ENCODE measurements at regions not wholly inside any gene's neighbourhood (a gene's known extent, or its start where the extent isn't known, plus 50 kb on each side); places are given as distances from the start of the nearest gene placed in this dataset.
"Not testable (repeated sequence)": the region's sequence is repeated elsewhere in the genome, so short reads cannot be mapped to it uniquely, and the experiment has no call there.

GRCh38 chr6:144633886-144634285 is 348.8 kb downstream of the UTRN start:
- DNase-seq = no peak
- Histone ChIP-seq H3K4me1 (ENCODE audit: control insufficient read depth, insufficient read depth, low read length, poor library complexity, severe bottlenecking) (no peaks in the 10 kb centered on the region), H3K9me3 (ENCODE audit: control insufficient read depth, low read length) (no peaks in the 10 kb centered on the region), H3K27me3 (replicated peaks; ENCODE audit: control insufficient read depth, insufficient read depth, low read length, poor library complexity, severe bottlenecking) (no peaks in the 10 kb centered on the region), H3K4me3 (ENCODE audit: insufficient read depth, low read depth, low read length, poor library complexity, severe bottlenecking) (no peak overlapping the region), H3K36me3 (ENCODE audit: control insufficient read depth, insufficient read depth, low read length) (no peaks in the 10 kb centered on the region), H3K27ac (ENCODE audit: insufficient read depth, low read length, poor library complexity, severe bottlenecking) (no peak overlapping the region)

DNA sequence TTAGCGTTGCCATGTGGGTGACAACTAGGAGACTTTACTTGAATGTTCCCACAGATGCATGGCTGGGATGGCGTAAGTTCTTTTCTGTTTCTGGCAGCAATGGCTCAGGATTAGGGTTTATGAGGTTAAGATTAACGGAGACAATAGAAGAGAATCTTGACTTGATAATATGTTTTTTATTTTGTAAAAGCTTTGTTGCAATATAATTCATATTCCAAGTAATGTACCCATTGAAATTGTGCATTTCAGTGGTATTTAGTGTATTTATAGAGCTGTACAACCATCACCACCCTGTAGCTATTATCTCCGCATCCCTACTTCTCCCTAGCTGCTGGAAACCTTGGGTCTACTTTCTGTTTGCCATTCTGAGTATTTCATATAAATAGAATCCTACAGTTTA is 349.2 kb downstream of the UTRN start:
- H3K27me3 ChIP-seq (replicated peaks; ENCODE audit: control insufficient read depth, insufficient read depth, low read length, poor library complexity, severe bottlenecking) = no peaks in the 10 kb centered on the region

DNA sequence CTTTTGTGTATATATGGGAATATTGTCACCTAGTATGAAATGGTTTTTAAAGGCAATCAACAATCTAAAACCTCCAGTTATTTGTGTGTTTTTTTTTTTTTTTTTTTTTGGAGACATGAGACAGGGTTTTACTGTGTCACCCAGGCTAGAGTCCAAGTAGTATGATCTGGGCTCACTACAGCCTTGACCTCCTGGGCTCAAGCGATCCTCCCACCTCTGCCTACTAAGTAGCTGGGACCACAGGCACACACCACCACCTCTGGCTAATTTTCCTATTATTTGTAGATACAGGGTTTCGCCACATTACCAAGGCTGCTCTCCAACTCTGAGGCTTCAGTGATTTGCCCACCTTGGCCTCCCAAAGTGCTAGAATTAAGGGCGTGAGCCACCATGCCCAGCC is 349.9 kb downstream of the UTRN start:
- no peak for DNase-seq
- no peaks in the 10 kb centered on the region for H3K9me3 ChIP-seq (ENCODE audit: control insufficient read depth, low read length)
- no peaks in the 10 kb centered on the region for H3K4me1 ChIP-seq (ENCODE audit: control insufficient read depth, insufficient read depth, low read length, poor library complexity, severe bottlenecking)
- H3K27me3 ChIP-seq (replicated peaks; ENCODE audit: control insufficient read depth, insufficient read depth, low read length, poor library complexity, severe bottlenecking) = no peaks in the 10 kb centered on the region
- H3K36me3 ChIP-seq (ENCODE audit: control insufficient read depth, insufficient read depth, low read length) = no peaks in the 10 kb centered on the region
- H3K4me3 ChIP-seq (ENCODE audit: insufficient read depth, low read depth, low read length, poor library complexity, severe bottlenecking) = no peak overlapping the region
- no peak overlapping the region for H3K27ac ChIP-seq (ENCODE audit: insufficient read depth, low read length, poor library complexity, severe bottlenecking)

More for the DNA sequence above, 349.2 kb downstream of the UTRN start:
- Histone ChIP-seq H3K4me1 (ENCODE audit: control insufficient read depth, insufficient read depth, low read length, poor library complexity, severe bottlenecking) (no peaks in the 10 kb centered on the region), H3K9me3 (ENCODE audit: control insufficient read depth, low read length) (no peaks in the 10 kb centered on the region), H3K4me3 (ENCODE audit: insufficient read depth, low read depth, low read length, poor library complexity, severe bottlenecking) (no peak overlapping the region), H3K27ac (ENCODE audit: insufficient read depth, low read length, poor library complexity, severe bottlenecking) (no peak overlapping the region), H3K36me3 (ENCODE audit: control insufficient read depth, insufficient read depth, low read length) (no peaks in the 10 kb centered on the region)
- no peak for DNase-seq

- DNase-seq; H3K27ac ChIP-seq (ENCODE audit: insufficient read depth, low read length, poor library complexity, severe bottlenecking); H3K4me1 ChIP-seq (ENCODE audit: control insufficient read depth, insufficient read depth, low read length, poor library complexity, severe bottlenecking): not testable (repeated sequence)
Observed at GRCh38 chr6:144636025-144636424, 350.9 kb downstream of the UTRN start.

DNA sequence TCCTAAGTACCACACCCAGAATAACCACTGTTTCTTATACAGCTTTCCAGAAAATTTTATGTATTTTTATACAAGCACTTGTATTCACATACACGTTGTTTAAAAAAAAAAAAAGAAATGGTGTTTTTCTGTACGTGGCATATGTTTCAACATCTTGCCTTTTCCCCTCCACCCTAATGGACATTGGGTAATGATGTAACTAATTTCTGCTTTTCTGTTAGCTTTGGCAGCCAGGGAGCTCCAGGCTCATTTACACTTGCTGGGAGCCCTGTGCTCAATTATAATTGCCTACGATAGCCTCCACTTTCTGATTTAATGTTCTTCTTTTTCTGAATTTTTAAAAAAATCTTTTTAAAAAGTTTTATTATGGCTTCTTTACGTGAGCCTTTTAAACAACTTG is 352.4 kb downstream of the UTRN start:
- Histone ChIP-seq H3K4me1 (ENCODE audit: control insufficient read depth, insufficient read depth, low read length, poor library complexity, severe bottlenecking) (no peaks in the 10 kb centered on the region), H3K9me3 (ENCODE audit: control insufficient read depth, low read length) (no peaks in the 10 kb centered on the region), H3K36me3 (ENCODE audit: control insufficient read depth, insufficient read depth, low read length) (no peaks in the 10 kb centered on the region), H3K4me3 (ENCODE audit: insufficient read depth, low read depth, low read length, poor library complexity, severe bottlenecking) (no peak overlapping the region), H3K27me3 (replicated peaks; ENCODE audit: control insufficient read depth, insufficient read depth, low read length, poor library complexity, severe bottlenecking) (no peaks in the 10 kb centered on the region), H3K27ac (ENCODE audit: insufficient read depth, low read length, poor library complexity, severe bottlenecking) (no peak overlapping the region)
- no peak for DNase-seq

More at GRCh38 chr6:144636025-144636424, 350.9 kb downstream of the UTRN start:
- H3K9me3 ChIP-seq (ENCODE audit: control insufficient read depth, low read length); H3K4me3 ChIP-seq (ENCODE audit: insufficient read depth, low read depth, low read length, poor library complexity, severe bottlenecking); H3K27me3 ChIP-seq (replicated peaks; ENCODE audit: control insufficient read depth, insufficient read depth, low read length, poor library complexity, severe bottlenecking); H3K36me3 ChIP-seq (ENCODE audit: control insufficient read depth, insufficient read depth, low read length): not testable (repeated sequence)

GRCh38 chr6:144639654-144640053 is 354.5 kb downstream of the UTRN start:
- Histone ChIP-seq H3K4me3 (ENCODE audit: insufficient read depth, low read depth, low read length, poor library complexity, severe bottlenecking) (no peak overlapping the region), H3K27me3 (replicated peaks; ENCODE audit: control insufficient read depth, insufficient read depth, low read length, poor library complexity, severe bottlenecking) (no peaks in the 10 kb centered on the region), H3K27ac (ENCODE audit: insufficient read depth, low read length, poor library complexity, severe bottlenecking) (no peak overlapping the region), H3K9me3 (ENCODE audit: control insufficient read depth, low read length) (no peaks in the 10 kb centered on the region), H3K4me1 (ENCODE audit: control insufficient read depth, insufficient read depth, low read length, poor library complexity, severe bottlenecking) (no peaks in the 10 kb centered on the region), H3K36me3 (ENCODE audit: control insufficient read depth, insufficient read depth, low read length) (no peaks in the 10 kb centered on the region)
- DNase-seq = no peak

GRCh38 chr6:144641286-144641685 is 356.2 kb downstream of the UTRN start:
- Histone ChIP-seq H3K4me1 (ENCODE audit: control insufficient read depth, insufficient read depth, low read length, poor library complexity, severe bottlenecking) (no peaks in the 10 kb centered on the region), H3K27ac (ENCODE audit: insufficient read depth, low read length, poor library complexity, severe bottlenecking) (no peak overlapping the region), H3K9me3 (ENCODE audit: control insufficient read depth, low read length) (no peaks in the 10 kb centered on the region), H3K4me3 (ENCODE audit: insufficient read depth, low read depth, low read length, poor library complexity, severe bottlenecking) (no peak overlapping the region), H3K27me3 (replicated peaks; ENCODE audit: control insufficient read depth, insufficient read depth, low read length, poor library complexity, severe bottlenecking) (no peaks in the 10 kb centered on the region), H3K36me3 (ENCODE audit: control insufficient read depth, insufficient read depth, low read length) (no peaks in the 10 kb centered on the region)
- no peak for DNase-seq

- no peaks in the 10 kb centered on the region for H3K36me3 ChIP-seq (ENCODE audit: control insufficient read depth, insufficient read depth, low read length)
- no peaks in the 10 kb centered on the region for H3K4me1 ChIP-seq (ENCODE audit: control insufficient read depth, insufficient read depth, low read length, poor library complexity, severe bottlenecking)
- H3K27me3 ChIP-seq (replicated peaks; ENCODE audit: control insufficient read depth, insufficient read depth, low read length, poor library complexity, severe bottlenecking) = no peaks in the 10 kb centered on the region
- H3K9me3 ChIP-seq (ENCODE audit: control insufficient read depth, low read length) = no peaks in the 10 kb centered on the region
- no peak overlapping the region for H3K4me3 ChIP-seq (ENCODE audit: insufficient read depth, low read depth, low read length, poor library complexity, severe bottlenecking)
- no peak overlapping the region for H3K27ac ChIP-seq (ENCODE audit: insufficient read depth, low read length, poor library complexity, severe bottlenecking)
- no peak for DNase-seq
Observed at GRCh38 chr6:144644776-144645175, 359.6 kb downstream of the UTRN start.

DNA sequence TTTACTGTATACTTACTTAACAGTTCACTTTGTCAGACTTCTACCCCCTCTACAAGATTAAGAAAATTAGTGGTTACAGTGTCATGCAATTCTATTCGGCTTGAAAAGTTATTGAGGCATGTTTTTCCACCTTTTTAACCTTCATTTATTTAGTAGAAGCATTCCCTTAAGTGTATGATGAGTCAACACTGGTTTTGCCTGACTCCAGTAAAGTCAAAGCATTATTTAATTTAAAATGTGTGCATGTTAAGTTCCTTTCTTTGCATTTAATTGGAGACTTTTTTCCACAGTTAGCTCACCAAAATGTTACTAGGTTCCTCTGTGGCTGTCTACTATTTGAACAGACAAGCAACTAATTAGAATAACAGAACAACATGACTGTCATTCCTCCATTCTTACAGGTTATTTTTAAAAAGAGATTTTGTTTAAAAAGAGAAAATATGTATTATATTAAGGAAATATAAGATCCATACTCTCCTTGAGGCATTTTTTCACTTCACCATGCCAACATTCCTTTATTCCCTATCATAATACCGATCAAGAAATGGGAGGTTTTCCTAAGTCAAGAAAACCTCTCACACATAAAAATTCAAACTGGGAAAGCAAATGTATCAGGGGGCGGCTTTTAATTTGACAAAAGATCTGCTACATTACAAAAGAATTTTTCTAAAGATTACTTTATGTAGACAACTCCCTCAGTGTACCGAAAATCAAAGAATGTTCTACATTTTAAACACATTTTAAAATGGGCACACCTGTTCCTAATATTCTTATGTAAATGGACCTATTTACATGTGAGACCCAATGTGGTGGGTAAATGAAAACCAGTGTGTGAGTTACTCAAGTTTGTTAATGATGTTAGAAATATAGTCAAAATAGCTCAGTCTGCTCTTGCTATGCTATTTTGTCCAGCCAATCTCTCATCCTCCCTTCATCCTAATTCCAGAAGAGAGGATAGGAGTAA is 361.2 kb downstream of the UTRN start:
- H3K27ac ChIP-seq (ENCODE audit: insufficient read depth, low read length, poor library complexity, severe bottlenecking) = no peak overlapping the region
- H3K36me3 ChIP-seq (ENCODE audit: control insufficient read depth, insufficient read depth, low read length) = no peaks in the 10 kb centered on the region
- H3K4me1 ChIP-seq (ENCODE audit: control insufficient read depth, insufficient read depth, low read length, poor library complexity, severe bottlenecking) = no peaks in the 10 kb centered on the region
- no peaks in the 10 kb centered on the region for H3K9me3 ChIP-seq (ENCODE audit: control insufficient read depth, low read length)
- no peaks in the 10 kb centered on the region for H3K27me3 ChIP-seq (replicated peaks; ENCODE audit: control insufficient read depth, insufficient read depth, low read length, poor library complexity, severe bottlenecking)
- DNase-seq = no peak
- H3K4me3 ChIP-seq (ENCODE audit: insufficient read depth, low read depth, low read length, poor library complexity, severe bottlenecking) = no peak overlapping the region

DNA sequence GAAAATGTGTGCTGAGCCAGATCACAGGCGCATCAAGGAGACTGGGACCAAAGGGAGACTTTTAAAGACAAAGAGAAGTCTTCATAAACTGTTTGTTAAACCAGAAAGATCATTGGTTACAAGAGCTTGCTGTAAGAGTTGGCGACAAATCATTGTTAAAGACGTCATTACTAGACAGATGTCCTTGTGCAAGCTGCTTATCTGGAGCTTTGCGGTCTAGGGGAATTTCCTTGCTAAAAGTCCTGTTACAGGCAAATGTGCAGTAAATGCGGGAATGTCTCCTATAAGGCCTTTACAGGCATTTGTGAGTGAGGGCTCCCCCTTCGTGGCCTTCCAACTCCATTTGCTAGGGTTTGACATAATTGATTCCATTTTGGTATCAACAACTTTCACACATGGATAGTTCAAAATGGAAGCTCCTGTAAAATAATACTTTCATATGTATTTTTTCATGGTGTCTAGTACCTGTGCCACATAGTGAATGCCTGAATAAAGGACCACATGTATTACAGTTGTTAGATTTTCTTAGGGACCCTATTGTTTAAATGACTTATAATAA is 362.4 kb downstream of the UTRN start:
- no peaks in the 10 kb centered on the region for H3K9me3 ChIP-seq (ENCODE audit: control insufficient read depth, low read length)
- no peaks in the 10 kb centered on the region for H3K27me3 ChIP-seq (replicated peaks; ENCODE audit: control insufficient read depth, insufficient read depth, low read length, poor library complexity, severe bottlenecking)
- no peak overlapping the region for H3K27ac ChIP-seq (ENCODE audit: insufficient read depth, low read length, poor library complexity, severe bottlenecking)
- no peaks in the 10 kb centered on the region for H3K36me3 ChIP-seq (ENCODE audit: control insufficient read depth, insufficient read depth, low read length)
- no peaks in the 10 kb centered on the region for H3K4me1 ChIP-seq (ENCODE audit: control insufficient read depth, insufficient read depth, low read length, poor library complexity, severe bottlenecking)
- DNase-seq = no peak
- H3K4me3 ChIP-seq (ENCODE audit: insufficient read depth, low read depth, low read length, poor library complexity, severe bottlenecking) = no peak overlapping the region

Data from effector memory CD4-positive, alpha-beta T cell (primary cell).